Endothelial cell of hepatic sinusoid (primary cell): ENCODE measurements at regions not wholly inside any gene's neighbourhood (a gene's known extent, or its start where the extent isn't known, plus 50 kb on each side); places are given as distances from the start of the nearest gene placed in this dataset.
"Not testable (repeated sequence)": the region's sequence is repeated elsewhere in the genome, so short reads cannot be mapped to it uniquely, and the experiment has no call there.

ENCODE experiments used
- in situ Hi-C: cut with HindIII; loops from 2 replicates; pipeline ENCODE4 v1.10.0; 2017; ENCODE audit warnings: low sequenced_read_pairs

DNA sequence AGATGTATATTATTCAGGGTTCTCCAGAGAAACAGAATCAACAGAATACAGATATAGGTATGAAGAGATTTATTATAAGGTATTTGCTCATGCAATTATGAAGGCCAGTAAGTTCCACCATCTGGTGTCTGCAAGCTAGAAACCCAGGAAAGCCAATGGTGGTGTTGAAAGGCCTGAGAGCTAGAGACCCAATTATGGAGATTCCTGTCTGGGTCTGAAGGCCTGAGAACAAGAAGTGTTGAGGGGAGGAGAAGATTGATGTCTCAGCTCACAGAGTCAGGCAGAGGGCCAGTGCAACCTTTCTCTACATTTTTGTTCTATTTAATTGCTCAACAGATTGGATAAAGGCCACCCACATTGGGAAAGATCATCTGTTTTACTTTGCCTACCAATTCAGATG, 524.2 kb upstream of the CRIM1 start:
- in situ Hi-C loops = no loop called here

- in situ Hi-C loops = no loop called here
Measured at GRCh38 chr2:35830833-35831232, 524.7 kb upstream of the CRIM1 start.

GRCh38 chr2:35827086-35827485, 528.5 kb upstream of the CRIM1 start:
- in situ Hi-C loops = no loop called here

DNA sequence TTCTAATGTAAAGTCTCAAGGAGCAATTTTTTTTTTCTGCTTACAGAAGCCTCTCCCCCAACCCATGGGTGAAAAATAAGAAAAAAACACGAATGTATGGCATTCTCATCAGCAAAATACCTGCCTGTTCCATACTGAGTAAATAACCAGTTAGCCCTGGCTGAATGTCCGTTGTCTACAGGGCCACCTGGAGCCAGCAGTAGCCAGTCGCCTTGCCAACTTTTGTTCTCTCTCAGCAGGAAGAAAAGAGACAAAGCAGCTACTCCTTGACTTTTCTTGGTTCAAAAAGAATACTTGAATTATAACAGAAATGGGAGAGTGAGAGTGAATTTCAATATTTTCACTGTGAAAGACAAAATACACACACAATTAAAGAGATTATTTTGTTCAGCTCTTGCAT, 532.9 kb upstream of the CRIM1 start:
- in situ Hi-C loops = no loop called here

DNA sequence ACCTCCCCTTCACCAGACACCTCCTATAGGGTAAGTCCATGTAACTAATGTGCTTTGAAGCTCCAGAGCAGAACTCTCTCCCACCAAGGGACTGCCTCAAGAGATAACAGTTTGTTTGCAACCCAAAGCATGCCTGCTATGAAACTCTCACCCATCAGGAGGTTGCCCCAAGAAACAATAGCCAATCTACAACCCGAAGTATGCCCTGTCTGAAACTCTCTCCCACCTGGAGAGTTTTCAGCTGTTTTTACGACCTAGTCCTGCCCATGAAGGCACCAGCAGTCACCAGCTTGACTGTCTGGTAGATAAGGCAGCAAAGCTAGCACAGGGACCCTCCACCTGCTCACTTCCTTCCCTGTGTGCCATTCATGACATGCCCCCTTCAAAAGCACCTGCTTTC, 533.9 kb upstream of the CRIM1 start:
- in situ Hi-C loops = no loop called here

- in situ Hi-C loops = no loop called here
Measured at GRCh38 chr2:35820391-35820790, 535.2 kb upstream of the CRIM1 start.

GRCh38 chr2:35819033-35819432, 536.5 kb upstream of the CRIM1 start:
- in situ Hi-C loops = no loop called here

DNA sequence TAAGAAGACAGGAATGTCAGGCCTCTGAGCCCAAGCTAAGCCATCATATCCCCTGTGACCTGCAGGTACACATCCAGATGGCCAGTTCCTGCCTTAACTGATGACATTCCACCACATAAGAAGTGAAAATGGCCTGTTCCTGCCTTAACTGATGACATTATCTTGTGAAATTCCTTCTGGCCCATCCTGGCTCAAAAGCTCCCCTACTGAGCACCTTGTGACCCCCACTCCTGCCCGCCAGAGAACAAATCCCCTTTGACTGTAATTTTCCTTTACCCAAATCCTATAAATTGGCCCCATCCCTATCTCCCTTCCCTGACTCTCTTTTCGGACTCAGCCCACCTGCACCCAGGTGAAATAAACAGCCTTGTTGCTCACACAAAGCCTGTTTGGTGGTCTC, 537.2 kb upstream of the CRIM1 start:
- in situ Hi-C loops = not testable (repeated sequence)

- in situ Hi-C loops = not testable (repeated sequence)
Measured at GRCh38 chr2:35814597-35814996, 541.0 kb upstream of the CRIM1 start.

DNA sequence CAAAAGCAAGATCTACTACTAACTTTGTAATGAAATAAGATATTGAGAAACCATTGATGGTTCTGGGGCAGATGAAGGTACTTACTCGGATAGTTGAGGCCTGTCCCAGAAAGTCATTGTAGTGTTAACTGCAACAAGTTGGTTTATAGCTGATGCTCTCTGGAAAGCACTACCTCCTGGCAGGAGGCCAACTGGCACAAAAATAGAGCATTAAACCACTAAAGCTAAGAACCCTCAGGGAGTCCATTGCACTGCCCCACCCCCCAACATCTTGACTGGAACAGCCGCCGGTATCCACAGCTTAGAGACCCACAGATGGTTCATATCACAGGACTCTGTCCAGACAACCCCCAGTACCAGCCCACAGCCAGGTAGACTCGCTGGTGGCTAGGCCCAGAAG, 552.5 kb upstream of the CRIM1 start:
- in situ Hi-C loops = no loop called here

DNA sequence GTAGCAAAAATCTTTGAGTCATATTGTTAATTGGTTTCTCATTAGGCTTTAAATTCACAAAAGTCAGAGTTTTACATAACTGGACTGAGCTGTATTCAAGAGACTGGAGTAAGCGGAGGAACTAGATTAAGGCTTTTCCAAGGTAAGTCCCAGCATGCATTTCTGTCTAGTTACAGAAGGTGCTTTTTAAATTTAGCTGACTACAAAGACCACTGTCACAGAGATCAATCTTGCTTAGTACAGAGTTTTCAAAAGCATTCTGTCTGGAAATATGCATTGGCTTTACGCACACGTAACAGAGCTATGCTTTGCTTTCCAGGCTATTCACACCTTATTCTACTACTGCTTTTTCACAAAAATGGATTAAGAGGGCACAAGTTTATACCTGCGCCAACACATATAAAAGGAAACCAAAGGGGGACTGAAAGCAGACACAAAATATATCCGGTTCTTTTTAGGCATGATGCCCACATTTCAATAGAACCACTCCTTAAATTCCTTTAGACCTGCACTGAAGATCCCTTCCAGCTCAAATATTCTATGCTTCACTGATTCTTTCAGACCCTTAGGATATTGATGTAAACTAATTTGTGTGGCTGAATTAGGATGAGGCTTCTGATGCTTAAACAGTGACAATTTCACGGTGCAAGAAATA, 560.7 kb upstream of the CRIM1 start:
- in situ Hi-C loops = no loop called here

- in situ Hi-C loops = no loop called here
Measured at GRCh38 chr2:35790292-35790691, 565.3 kb upstream of the CRIM1 start.

DNA sequence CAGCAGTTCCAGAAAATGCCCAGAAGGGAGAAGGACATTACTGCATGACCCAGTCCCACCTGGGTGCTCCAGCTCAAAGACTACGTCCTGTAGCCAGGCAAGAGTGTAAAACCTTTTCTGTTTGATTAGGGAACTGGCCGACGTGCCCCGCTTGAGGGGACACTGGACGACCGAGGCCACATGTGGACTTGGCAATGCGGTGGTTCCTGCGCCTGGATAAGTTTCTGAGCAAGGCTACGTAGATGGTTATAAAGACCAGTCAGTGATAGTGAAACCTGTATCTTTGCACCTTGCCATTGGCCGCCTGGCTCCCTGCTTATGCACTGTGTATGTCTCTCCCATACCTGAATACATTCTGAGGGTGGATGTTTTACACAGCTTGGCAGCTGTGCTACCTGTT, 567.0 kb upstream of the CRIM1 start:
- in situ Hi-C loops = no loop called here

DNA sequence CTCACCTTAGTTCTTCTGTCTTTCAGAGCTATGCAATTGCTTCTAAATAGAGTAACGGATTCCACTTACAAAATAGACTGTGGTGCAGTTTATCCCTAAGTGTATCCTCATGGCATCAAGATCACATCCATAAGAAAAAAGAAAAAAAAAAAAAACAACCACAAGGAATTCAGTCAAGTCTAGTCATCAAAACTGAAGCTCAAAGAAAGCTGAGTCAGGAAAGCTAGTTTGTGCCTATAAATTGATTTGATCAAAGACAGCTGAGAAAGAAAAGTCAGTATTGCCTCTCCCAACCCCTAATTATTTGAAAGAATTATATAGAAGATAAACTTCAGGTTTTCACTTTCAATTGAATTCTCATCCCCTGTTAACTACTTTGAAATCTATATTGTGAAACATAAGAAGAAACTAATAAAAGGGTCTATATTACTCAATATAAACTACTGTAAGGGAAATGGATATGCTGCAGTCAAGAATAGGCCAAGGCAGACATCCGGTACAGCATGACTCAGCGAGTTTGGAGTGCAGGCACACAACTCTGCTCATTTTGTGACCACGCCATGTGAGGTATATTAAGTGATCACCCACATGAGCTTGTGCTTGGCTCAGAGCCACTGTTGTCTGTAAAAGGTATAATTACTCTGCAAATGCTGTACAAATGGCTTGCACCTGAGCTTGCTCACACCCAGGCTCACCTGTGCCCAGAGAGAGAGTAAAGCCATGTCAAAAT, 568.1 kb upstream of the CRIM1 start:
- in situ Hi-C loops = no loop called here

DNA sequence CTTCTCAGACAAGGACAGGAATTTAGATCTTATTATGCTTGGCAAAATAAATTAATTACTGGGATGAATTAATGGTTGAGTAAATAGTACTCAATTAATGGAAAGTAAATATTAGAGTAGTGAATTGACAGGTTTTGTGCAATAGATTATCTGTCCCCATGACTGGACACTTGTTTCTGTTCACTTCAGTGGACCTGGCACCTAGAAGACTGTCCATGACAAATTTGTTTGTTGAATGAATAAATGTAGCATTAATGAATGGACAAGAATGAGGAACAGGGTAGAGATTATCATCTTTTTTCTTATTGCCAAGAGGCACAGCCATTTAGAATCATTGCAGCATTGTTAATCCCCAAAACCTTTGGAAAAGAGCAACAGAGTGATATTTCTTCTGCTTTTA, 570.0 kb upstream of the CRIM1 start:
- in situ Hi-C loops = no loop called here

DNA sequence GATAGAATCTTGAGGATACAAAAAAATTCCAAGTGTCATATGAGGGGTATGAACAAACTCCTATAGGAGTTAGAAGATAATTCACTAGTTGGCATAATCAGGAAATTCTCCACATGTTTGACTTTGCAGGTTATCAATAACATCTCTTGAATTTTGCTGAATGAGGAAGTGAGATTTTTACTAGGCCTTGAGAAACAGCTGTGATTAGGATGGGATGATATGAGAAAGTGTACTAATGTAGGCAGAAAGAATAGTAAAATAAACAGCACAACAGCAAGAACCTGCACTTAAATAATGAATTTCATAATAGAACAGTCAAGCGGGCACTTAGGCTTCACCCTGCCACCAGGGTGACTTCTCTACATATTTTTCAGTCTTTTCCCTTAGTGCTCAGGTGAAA, 570.8 kb upstream of the CRIM1 start:
- in situ Hi-C loops = no loop called here

DNA sequence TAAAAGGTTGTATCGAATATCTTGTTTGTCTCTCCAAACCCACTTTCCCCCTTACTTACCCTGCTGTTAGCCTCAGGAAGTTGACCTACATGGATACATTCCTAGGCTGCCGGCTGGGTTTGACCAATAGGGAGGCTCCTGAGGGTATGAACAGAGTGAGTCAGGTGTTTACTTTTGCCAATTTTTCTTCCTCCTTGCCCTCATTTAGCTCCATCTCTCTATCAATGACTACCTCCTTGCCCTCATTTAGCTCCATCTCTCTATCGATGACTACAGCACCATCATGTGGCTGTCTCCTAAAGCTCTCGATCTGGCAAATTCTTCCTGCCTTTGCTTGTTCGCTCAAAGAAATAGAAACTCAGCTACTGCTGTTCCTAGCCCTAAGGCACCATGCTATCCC, 571.9 kb upstream of the CRIM1 start:
- in situ Hi-C loops = no loop called here

DNA sequence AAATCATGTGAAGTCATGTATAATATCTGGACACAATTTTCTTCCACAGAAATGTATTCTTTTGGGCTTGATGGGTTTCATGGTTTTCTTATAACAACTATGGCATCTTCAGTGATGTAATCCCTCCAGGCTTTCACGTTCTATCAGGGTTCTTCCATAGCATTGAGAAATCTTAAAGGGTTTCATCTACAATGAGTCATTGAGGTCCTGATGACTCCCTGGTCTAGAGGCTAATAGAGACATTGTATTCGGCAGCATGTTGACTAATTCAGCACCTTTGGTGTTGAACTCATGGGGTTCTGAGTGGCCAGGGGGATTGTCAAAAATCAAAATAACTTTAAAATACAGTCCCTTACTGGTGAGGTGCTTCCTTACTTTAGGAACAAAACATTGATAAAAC, 614.0 kb upstream of the CRIM1 start:
- in situ Hi-C loops = no loop called here

DNA sequence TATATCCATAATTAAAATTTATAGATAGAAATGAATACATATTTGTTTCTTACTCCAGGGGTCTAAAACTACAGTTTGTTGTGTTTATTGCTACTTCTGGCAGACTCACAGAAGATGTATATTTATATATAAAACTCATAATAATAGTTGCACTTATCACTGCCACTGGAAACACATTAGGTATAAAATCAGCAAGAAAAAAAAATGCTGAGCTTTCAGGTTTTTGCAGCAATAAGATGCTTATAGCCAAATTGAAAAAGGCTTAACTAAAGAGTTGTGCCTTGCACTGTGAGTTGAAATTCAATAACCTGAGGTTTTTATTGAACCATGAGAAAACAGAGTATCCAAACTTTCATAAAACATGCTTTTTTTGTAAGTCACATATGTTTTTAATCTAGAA, 623.9 kb upstream of the CRIM1 start:
- in situ Hi-C loops = no loop called here

GRCh38 chr2:35714883-35715282, 640.7 kb upstream of the CRIM1 start:
- in situ Hi-C loops = no loop called here

- in situ Hi-C loops = no loop called here
Measured at GRCh38 chr2:35708411-35708923, 647.1 kb upstream of the CRIM1 start.

DNA sequence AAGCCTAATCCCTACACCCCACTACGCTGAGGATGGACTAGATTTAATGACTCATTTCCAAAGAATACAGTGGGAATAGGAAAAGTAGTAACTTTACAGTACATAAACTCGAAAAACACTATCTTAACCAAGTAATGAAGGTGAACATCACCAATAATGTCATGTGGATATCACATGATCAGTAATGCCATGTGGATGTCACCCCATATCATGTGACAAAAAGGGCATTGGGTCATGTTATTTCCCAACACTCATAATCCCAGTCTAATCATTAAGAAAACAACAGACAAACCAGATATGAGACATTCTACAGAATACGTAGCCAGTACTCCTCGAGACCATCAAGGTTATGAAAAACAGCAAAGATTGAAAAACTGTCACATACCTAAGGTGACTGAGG, 667.3 kb upstream of the CRIM1 start:
- in situ Hi-C loops = no loop called here
